ENCODE measurements at regions not wholly inside any gene's neighbourhood (a gene's known extent, or its start where the extent isn't known, plus 50 kb on each side); places are given as distances from the start of the nearest gene placed in this dataset.

GRCh38 chr22:34214372-34214771, 294.1 kb upstream of the LARGE1 start:
- Histone ChIP-seq H3K27me3 (ENCODE audit: control insufficient read depth in 2 of 2, insufficient read depth in 2 of 2, low read length in 2 of 2) (no peaks in the 10 kb centered on the region), H3K9me3 (ENCODE audit: control insufficient read depth in 2 of 2, low read length in 2 of 2) (peaks cover 0 to 3% of the 10 kb centered on the region in 2 donors)

GRCh38 chr22:34225278-34225677, 305.0 kb upstream of the LARGE1 start:
- Histone ChIP-seq H3K4me1 (ENCODE audit: control insufficient read depth in 2 of 2, insufficient read depth in 2 of 2, low read length in 2 of 2) (no peaks in the 10 kb centered on the region), H3K36me3 (ENCODE audit: control insufficient read depth in 2 of 2, insufficient read depth in 2 of 2, low read length in 2 of 2) (no peaks in the 10 kb centered on the region), H3K9ac (ENCODE audit: low read depth in 1 of 2, low read length in 2 of 2) (no peak overlapping the region), H3K27me3 (ENCODE audit: control insufficient read depth in 2 of 2, insufficient read depth in 2 of 2, low read length in 2 of 2) (no peaks in the 10 kb centered on the region), H3K9me3 (ENCODE audit: control insufficient read depth in 2 of 2, low read length in 2 of 2) (no peaks in the 10 kb centered on the region), H3K4me3 (ENCODE audit: low read length in 2 of 2) (no peak overlapping the region), H3K27ac (ENCODE audit: low read depth in 2 of 2, low read length in 2 of 2) (no peak overlapping the region)

More at GRCh38 chr22:34214372-34214771, 294.1 kb upstream of the LARGE1 start:
- Histone ChIP-seq H3K27ac (ENCODE audit: low read depth in 2 of 2, low read length in 2 of 2) (no peak overlapping the region), H3K9ac (ENCODE audit: low read depth in 1 of 2, low read length in 2 of 2) (no peak overlapping the region), H3K4me1 (ENCODE audit: control insufficient read depth in 2 of 2, insufficient read depth in 2 of 2, low read length in 2 of 2) (no peaks in the 10 kb centered on the region), H3K4me3 (ENCODE audit: low read length in 2 of 2) (no peak overlapping the region), H3K36me3 (ENCODE audit: control insufficient read depth in 2 of 2, insufficient read depth in 2 of 2, low read length in 2 of 2) (no peaks in the 10 kb centered on the region)

GRCh38 chr22:34236527-34236926, 316.3 kb upstream of the LARGE1 start:
- Histone ChIP-seq H3K4me1 (ENCODE audit: control insufficient read depth in 2 of 2, insufficient read depth in 2 of 2, low read length in 2 of 2) (no peaks in the 10 kb centered on the region), H3K27me3 (ENCODE audit: control insufficient read depth in 2 of 2, insufficient read depth in 2 of 2, low read length in 2 of 2) (no peaks in the 10 kb centered on the region), H3K9me3 (ENCODE audit: control insufficient read depth in 2 of 2, low read length in 2 of 2) (no peaks in the 10 kb centered on the region), H3K27ac (ENCODE audit: low read depth in 2 of 2, low read length in 2 of 2) (no peak overlapping the region), H3K36me3 (ENCODE audit: control insufficient read depth in 2 of 2, insufficient read depth in 2 of 2, low read length in 2 of 2) (no peaks in the 10 kb centered on the region), H3K4me3 (ENCODE audit: low read length in 2 of 2) (no peak overlapping the region), H3K9ac (ENCODE audit: low read depth in 1 of 2, low read length in 2 of 2) (no peak overlapping the region)

- Histone ChIP-seq H3K36me3 (ENCODE audit: control insufficient read depth in 2 of 2, insufficient read depth in 2 of 2, low read length in 2 of 2) (no peaks in the 10 kb centered on the region), H3K27me3 (ENCODE audit: control insufficient read depth in 2 of 2, insufficient read depth in 2 of 2, low read length in 2 of 2) (no peaks in the 10 kb centered on the region), H3K27ac (ENCODE audit: low read depth in 2 of 2, low read length in 2 of 2) (no peak overlapping the region), H3K4me3 (ENCODE audit: low read length in 2 of 2) (no peak overlapping the region), H3K4me1 (ENCODE audit: control insufficient read depth in 2 of 2, insufficient read depth in 2 of 2, low read length in 2 of 2) (no peaks in the 10 kb centered on the region), H3K9ac (ENCODE audit: low read depth in 1 of 2, low read length in 2 of 2) (no peak overlapping the region), H3K9me3 (ENCODE audit: control insufficient read depth in 2 of 2, low read length in 2 of 2) (no peaks in the 10 kb centered on the region)
Measured at GRCh38 chr22:34239421-34239820, 319.1 kb upstream of the LARGE1 start.

GRCh38 chr22:34243023-34243422, 322.7 kb upstream of the LARGE1 start:
- H3K4me3 ChIP-seq (ENCODE audit: low read length in 2 of 2), result no peak overlapping the region
- H3K27ac ChIP-seq (ENCODE audit: low read depth in 2 of 2, low read length in 2 of 2), result no peak overlapping the region
- no peaks in the 10 kb centered on the region for H3K27me3 ChIP-seq (ENCODE audit: control insufficient read depth in 2 of 2, insufficient read depth in 2 of 2, low read length in 2 of 2)
- no peaks in the 10 kb centered on the region for H3K36me3 ChIP-seq (ENCODE audit: control insufficient read depth in 2 of 2, insufficient read depth in 2 of 2, low read length in 2 of 2)
- no peak overlapping the region for H3K9ac ChIP-seq (ENCODE audit: low read depth in 1 of 2, low read length in 2 of 2)
- no peaks in the 10 kb centered on the region for H3K9me3 ChIP-seq (ENCODE audit: control insufficient read depth in 2 of 2, low read length in 2 of 2)
- no peaks in the 10 kb centered on the region for H3K4me1 ChIP-seq (ENCODE audit: control insufficient read depth in 2 of 2, insufficient read depth in 2 of 2, low read length in 2 of 2)

GRCh38 chr22:34255042-34255441, 334.8 kb upstream of the LARGE1 start:
- Histone ChIP-seq H3K4me3 (ENCODE audit: low read length in 2 of 2) (no peak overlapping the region), H3K27ac (ENCODE audit: low read depth in 2 of 2, low read length in 2 of 2) (no peak overlapping the region), H3K27me3 (ENCODE audit: control insufficient read depth in 2 of 2, insufficient read depth in 2 of 2, low read length in 2 of 2) (no peaks in the 10 kb centered on the region), H3K36me3 (ENCODE audit: control insufficient read depth in 2 of 2, insufficient read depth in 2 of 2, low read length in 2 of 2) (no peaks in the 10 kb centered on the region), H3K4me1 (ENCODE audit: control insufficient read depth in 2 of 2, insufficient read depth in 2 of 2, low read length in 2 of 2) (no peaks in the 10 kb centered on the region), H3K9me3 (ENCODE audit: control insufficient read depth in 2 of 2, low read length in 2 of 2) (no peaks in the 10 kb centered on the region), H3K9ac (ENCODE audit: low read depth in 1 of 2, low read length in 2 of 2) (no peak overlapping the region)

- Histone ChIP-seq H3K9me3 (ENCODE audit: control insufficient read depth in 2 of 2, low read length in 2 of 2) (no peaks in the 10 kb centered on the region), H3K4me3 (ENCODE audit: low read length in 2 of 2) (no peak overlapping the region), H3K27ac (ENCODE audit: low read depth in 2 of 2, low read length in 2 of 2) (no peak overlapping the region), H3K9ac (ENCODE audit: low read depth in 1 of 2, low read length in 2 of 2) (no peak overlapping the region), H3K4me1 (ENCODE audit: control insufficient read depth in 2 of 2, insufficient read depth in 2 of 2, low read length in 2 of 2) (no peaks in the 10 kb centered on the region), H3K27me3 (ENCODE audit: control insufficient read depth in 2 of 2, insufficient read depth in 2 of 2, low read length in 2 of 2) (no peaks in the 10 kb centered on the region), H3K36me3 (ENCODE audit: control insufficient read depth in 2 of 2, insufficient read depth in 2 of 2, low read length in 2 of 2) (no peaks in the 10 kb centered on the region)
Measured at GRCh38 chr22:34278121-34278520, 357.8 kb upstream of the LARGE1 start.

GRCh38 chr22:34281738-34282137, 361.5 kb upstream of the LARGE1 start:
- Histone ChIP-seq H3K27me3 (ENCODE audit: control insufficient read depth in 2 of 2, insufficient read depth in 2 of 2, low read length in 2 of 2) (no peaks in the 10 kb centered on the region), H3K9me3 (ENCODE audit: control insufficient read depth in 2 of 2, low read length in 2 of 2) (no peaks in the 10 kb centered on the region), H3K4me1 (ENCODE audit: control insufficient read depth in 2 of 2, insufficient read depth in 2 of 2, low read length in 2 of 2) (no peaks in the 10 kb centered on the region), H3K9ac (ENCODE audit: low read depth in 1 of 2, low read length in 2 of 2) (no peak overlapping the region), H3K36me3 (ENCODE audit: control insufficient read depth in 2 of 2, insufficient read depth in 2 of 2, low read length in 2 of 2) (no peaks in the 10 kb centered on the region), H3K4me3 (ENCODE audit: low read length in 2 of 2) (no peak overlapping the region), H3K27ac (ENCODE audit: low read depth in 2 of 2, low read length in 2 of 2) (no peak overlapping the region)

- Histone ChIP-seq H3K9me3 (ENCODE audit: control insufficient read depth in 2 of 2, low read length in 2 of 2) (no peaks in the 10 kb centered on the region), H3K4me3 (ENCODE audit: low read length in 2 of 2) (no peak overlapping the region), H3K9ac (ENCODE audit: low read depth in 1 of 2, low read length in 2 of 2) (no peak overlapping the region), H3K27me3 (ENCODE audit: control insufficient read depth in 2 of 2, insufficient read depth in 2 of 2, low read length in 2 of 2) (no peaks in the 10 kb centered on the region), H3K4me1 (ENCODE audit: control insufficient read depth in 2 of 2, insufficient read depth in 2 of 2, low read length in 2 of 2) (no peaks in the 10 kb centered on the region), H3K36me3 (ENCODE audit: control insufficient read depth in 2 of 2, insufficient read depth in 2 of 2, low read length in 2 of 2) (no peaks in the 10 kb centered on the region), H3K27ac (ENCODE audit: low read depth in 2 of 2, low read length in 2 of 2) (no peak overlapping the region)
Measured at GRCh38 chr22:34283844-34284243, 363.6 kb upstream of the LARGE1 start.

- Histone ChIP-seq H3K4me3 (ENCODE audit: low read length in 2 of 2) (no peak overlapping the region), H3K4me1 (ENCODE audit: control insufficient read depth in 2 of 2, insufficient read depth in 2 of 2, low read length in 2 of 2) (no peaks in the 10 kb centered on the region), H3K27me3 (ENCODE audit: control insufficient read depth in 2 of 2, insufficient read depth in 2 of 2, low read length in 2 of 2) (no peaks in the 10 kb centered on the region), H3K36me3 (ENCODE audit: control insufficient read depth in 2 of 2, insufficient read depth in 2 of 2, low read length in 2 of 2) (no peaks in the 10 kb centered on the region), H3K27ac (ENCODE audit: low read depth in 2 of 2, low read length in 2 of 2) (no peak overlapping the region), H3K9me3 (ENCODE audit: control insufficient read depth in 2 of 2, low read length in 2 of 2) (no peaks in the 10 kb centered on the region), H3K9ac (ENCODE audit: low read depth in 1 of 2, low read length in 2 of 2) (no peak overlapping the region)
Measured at GRCh38 chr22:34293324-34293723, 373.0 kb upstream of the LARGE1 start.

- no peaks in the 10 kb centered on the region for H3K27me3 ChIP-seq (ENCODE audit: control insufficient read depth in 2 of 2, insufficient read depth in 2 of 2, low read length in 2 of 2)
- no peaks in the 10 kb centered on the region for H3K36me3 ChIP-seq (ENCODE audit: control insufficient read depth in 2 of 2, insufficient read depth in 2 of 2, low read length in 2 of 2)
- H3K9ac ChIP-seq (ENCODE audit: low read depth in 1 of 2, low read length in 2 of 2), result no peak overlapping the region
- no peaks in the 10 kb centered on the region for H3K4me1 ChIP-seq (ENCODE audit: control insufficient read depth in 2 of 2, insufficient read depth in 2 of 2, low read length in 2 of 2)
- H3K4me3 ChIP-seq (ENCODE audit: low read length in 2 of 2), result no peak overlapping the region
- no peak overlapping the region for H3K27ac ChIP-seq (ENCODE audit: low read depth in 2 of 2, low read length in 2 of 2)
- H3K9me3 ChIP-seq (ENCODE audit: control insufficient read depth in 2 of 2, low read length in 2 of 2), result no peaks in the 10 kb centered on the region
Measured at GRCh38 chr22:34294476-34294875, 374.2 kb upstream of the LARGE1 start.

Data from mucosa of rectum (tissue), 2 donors.